ENCODE measurements at regions not wholly inside any gene's neighbourhood (a gene's known extent, or its start where the extent isn't known, plus 50 kb on each side); places are given as distances from the start of the nearest gene placed in this dataset.

GRCh38 chr10:130634816-130635215 is 498.6 kb downstream of the GLRX3 start:
- no peak for TF ChIP-seq CTCF (IDR thresholded peaks at IDR 0.05)
- no peak for TF ChIP-seq POLR2A (IDR thresholded peaks at IDR 0.05)

Data from ovary (tissue), 3 donors.